H1 (cell line): ENCODE measurements at regions not wholly inside any gene's neighbourhood (a gene's known extent, or its start where the extent isn't known, plus 50 kb on each side); places are given as distances from the start of the nearest gene placed in this dataset.

Experiments used
- CTCF ChIP-seq, 3 experiments: IDR thresholded peaks; 1 replicate in 2 of 3; 2 replicates in 1 of 3; pipeline versions ENCODE4 v1.5.1 to v1.6.1; 2011; ENCODE audit warnings: low read length in 3 of 3, mild to moderate bottlenecking in 3 of 3, inconsistent platforms in 2 of 3, low read depth in 1 of 3, moderate library complexity in 1 of 3; ENCODE audit not compliant: insufficient read depth in 1 of 3; ENCODE audit errors: control extremely low read depth in 1 of 3
- GABPA ChIP-seq: IDR thresholded peaks from 2 replicates; pipeline ENCODE4 v1.6.1; 2011; ENCODE audit warnings: mild to moderate bottlenecking, low read length, moderate library complexity, borderline replicate concordance; ENCODE audit not compliant: insufficient read depth
- JUN ChIP-seq: IDR thresholded peaks from 2 replicates; pipeline ENCODE4 v1.6.1; 2011; ENCODE audit warnings: low read depth, mild to moderate bottlenecking, improper control_type of control experiment, low read length
- SIRT6 ChIP-seq: IDR thresholded peaks from one replicate; pipeline ENCODE4 v1.7.1; 2012; ENCODE audit warnings: low read length, inconsistent platforms

DNA sequence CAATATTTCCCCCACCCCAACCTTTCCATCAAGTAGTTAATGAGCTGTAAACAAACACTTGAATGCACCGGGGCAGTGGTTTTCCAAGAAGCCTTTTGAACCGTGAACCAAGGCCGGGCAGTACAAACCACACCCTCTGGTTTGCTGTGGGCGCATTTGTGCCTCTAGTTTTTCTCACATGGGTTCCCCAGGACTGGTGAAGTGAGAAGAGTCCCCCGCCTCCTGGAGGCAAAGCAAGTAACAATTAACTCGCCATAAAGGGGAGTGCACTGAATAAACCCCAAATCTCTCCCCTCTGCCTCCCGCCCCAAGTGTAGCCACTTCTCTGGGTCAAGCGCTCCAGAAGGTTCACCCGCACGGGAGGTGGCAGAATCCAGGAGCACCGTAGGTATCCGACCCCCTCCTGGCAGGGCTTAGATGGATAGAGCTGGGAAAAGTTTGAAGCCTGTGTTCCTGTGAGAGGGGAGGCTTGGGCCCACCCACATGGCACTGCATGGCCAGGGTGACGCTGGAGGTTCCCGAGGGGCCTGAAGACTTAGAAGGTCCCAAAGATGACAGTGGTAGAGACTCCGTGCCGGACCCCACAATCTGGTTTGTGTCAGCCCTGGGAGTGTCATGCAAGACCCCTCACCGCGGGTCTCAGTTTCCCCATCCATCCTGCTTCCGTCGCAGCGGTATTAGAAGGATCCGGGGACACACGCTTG lies 182.2 kb downstream of the SMAD2 start:
- TF ChIP-seq SIRT6 (no peak), JUN (no peak), GABPA (no peak), CTCF (IDR thresholded peaks at IDR 0.05; ENCODE audit: control extremely low read depth in 1 of 3, insufficient read depth in 1 of 3, low read depth in 1 of 3, low read length in 3 of 3) (no peak)
